ENCODE measurements at regions not wholly inside any gene's neighbourhood (a gene's known extent, or its start where the extent isn't known, plus 50 kb on each side); places are given as distances from the start of the nearest gene placed in this dataset.

DNA sequence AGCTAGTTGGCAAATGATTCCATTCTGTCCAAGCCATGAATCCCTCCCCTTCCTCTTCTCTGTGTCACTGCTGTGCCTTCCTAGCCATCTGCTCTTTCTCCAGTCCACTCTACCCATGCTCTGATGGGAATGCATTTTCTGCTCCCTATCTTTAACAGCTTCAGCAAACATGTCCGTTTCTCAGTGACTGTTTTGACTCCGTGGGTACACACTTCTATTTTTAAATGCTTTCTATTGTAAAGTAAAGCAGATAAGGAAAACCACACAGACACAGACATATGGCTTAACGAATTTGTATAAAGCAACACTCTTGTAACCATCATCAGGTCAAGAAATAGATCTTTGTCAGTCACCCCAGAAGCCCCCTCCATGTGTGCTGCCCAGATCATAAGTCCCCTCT, 72.4 kb upstream of the KLHL13 start:
- H3K27ac ChIP-seq (ENCODE audit: low read depth in 1 of 2, low read length in 1 of 2) = no peak overlapping the region
- DNase-seq (no peak), ATAC-seq (ENCODE audit: insufficient read depth, low FRiP score) (no peak)
- H3K27me3 ChIP-seq (ENCODE audit: control insufficient read depth in 3 of 3, insufficient read depth in 3 of 3, low read length in 2 of 3) = peaks cover 0 to 27% (median 20%) of the 10 kb centered on the region in 3 donors
- peaks cover 0 to 2% (median 0%) of the 10 kb centered on the region in 4 donors for H3K9me3 ChIP-seq (ENCODE audit: control insufficient read depth in 4 of 4, insufficient read depth in 3 of 4, low read length in 3 of 4)
- no peak overlapping the region for H3K4me3 ChIP-seq
- H3K36me3 ChIP-seq (ENCODE audit: control insufficient read depth in 4 of 4, insufficient read depth in 4 of 4, low read length in 4 of 4) = no peaks in the 10 kb centered on the region
- no peak overlapping the region for H3K9ac ChIP-seq (ENCODE audit: insufficient read depth in 1 of 2, low read length in 2 of 2)
- WGBS, 2 donors = 7% methylated on average over 3 of the region's 3 CpGs
- no peaks in the 10 kb centered on the region for H3K4me1 ChIP-seq (ENCODE audit: control insufficient read depth in 5 of 5, insufficient read depth in 5 of 5, low read length in 5 of 5)
- TF ChIP-seq, protein P1, sequence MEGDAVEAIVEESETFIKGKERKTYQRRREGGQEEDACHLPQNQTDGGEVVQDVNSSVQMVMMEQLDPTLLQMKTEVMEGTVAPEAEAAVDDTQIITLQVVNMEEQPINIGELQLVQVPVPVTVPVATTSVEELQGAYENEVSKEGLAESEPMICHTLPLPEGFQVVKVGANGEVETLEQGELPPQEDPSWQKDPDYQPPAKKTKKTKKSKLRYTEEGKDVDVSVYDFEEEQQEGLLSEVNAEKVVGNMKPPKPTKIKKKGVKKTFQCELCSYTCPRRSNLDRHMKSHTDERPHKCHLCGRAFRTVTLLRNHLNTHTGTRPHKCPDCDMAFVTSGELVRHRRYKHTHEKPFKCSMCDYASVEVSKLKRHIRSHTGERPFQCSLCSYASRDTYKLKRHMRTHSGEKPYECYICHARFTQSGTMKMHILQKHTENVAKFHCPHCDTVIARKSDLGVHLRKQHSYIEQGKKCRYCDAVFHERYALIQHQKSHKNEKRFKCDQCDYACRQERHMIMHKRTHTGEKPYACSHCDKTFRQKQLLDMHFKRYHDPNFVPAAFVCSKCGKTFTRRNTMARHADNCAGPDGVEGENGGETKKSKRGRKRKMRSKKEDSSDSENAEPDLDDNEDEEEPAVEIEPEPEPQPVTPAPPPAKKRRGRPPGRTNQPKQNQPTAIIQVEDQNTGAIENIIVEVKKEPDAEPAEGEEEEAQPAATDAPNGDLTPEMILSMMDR (IDR thresholded peaks at IDR 0.05; ENCODE audit: control extremely low read depth, extremely low read depth) = no peak

GRCh38 chrX:118189628-118190027, 73.0 kb upstream of the KLHL13 start:
- peaks cover 0 to 29% (median 20%) of the 10 kb centered on the region in 3 donors for H3K27me3 ChIP-seq (ENCODE audit: control insufficient read depth in 3 of 3, insufficient read depth in 3 of 3, low read length in 2 of 3)
- no peaks in the 10 kb centered on the region for H3K4me1 ChIP-seq (ENCODE audit: control insufficient read depth in 5 of 5, insufficient read depth in 5 of 5, low read length in 5 of 5)
- H3K36me3 ChIP-seq (ENCODE audit: control insufficient read depth in 4 of 4, insufficient read depth in 4 of 4, low read length in 4 of 4) = no peaks in the 10 kb centered on the region
- ATAC-seq (ENCODE audit: insufficient read depth, low FRiP score) = no peak
- DNase-seq = no peak
- H3K9ac ChIP-seq (ENCODE audit: insufficient read depth in 1 of 2, low read length in 2 of 2) = no peak overlapping the region
- 40 to 59% methylated on average over 3 of the region's 3 CpGs for WGBS, 2 donors
- no peak overlapping the region for H3K4me3 ChIP-seq
- peaks cover 0 to 2% (median 0%) of the 10 kb centered on the region in 4 donors for H3K9me3 ChIP-seq (ENCODE audit: control insufficient read depth in 4 of 4, insufficient read depth in 3 of 4, low read length in 3 of 4)
- no peak overlapping the region for H3K27ac ChIP-seq (ENCODE audit: low read depth in 1 of 2, low read length in 1 of 2)
- TF ChIP-seq, protein P1 (IDR thresholded peaks at IDR 0.05; ENCODE audit: control extremely low read depth, extremely low read depth) = no peak

GRCh38 chrX:118197730-118198129, 81.1 kb upstream of the KLHL13 start:
- H3K36me3 ChIP-seq (ENCODE audit: control insufficient read depth in 4 of 4, insufficient read depth in 4 of 4, low read length in 4 of 4) = no peaks in the 10 kb centered on the region
- no peaks in the 10 kb centered on the region for H3K4me1 ChIP-seq (ENCODE audit: control insufficient read depth in 5 of 5, insufficient read depth in 5 of 5, low read length in 5 of 5)
- DNase-seq (no peak), ATAC-seq (ENCODE audit: insufficient read depth, low FRiP score) (no peak)
- peaks cover 0 to 2% (median 0%) of the 10 kb centered on the region in 4 donors for H3K9me3 ChIP-seq (ENCODE audit: control insufficient read depth in 4 of 4, insufficient read depth in 3 of 4, low read length in 3 of 4)
- TF ChIP-seq, protein P1 (IDR thresholded peaks at IDR 0.05; ENCODE audit: control extremely low read depth, extremely low read depth) = no peak
- H3K27me3 ChIP-seq (ENCODE audit: control insufficient read depth in 3 of 3, insufficient read depth in 3 of 3, low read length in 2 of 3) = peaks cover 0 to 28% (median 14%) of the 10 kb centered on the region in 3 donors
- H3K27ac ChIP-seq (ENCODE audit: low read depth in 1 of 2, low read length in 1 of 2) = no peak overlapping the region
- H3K9ac ChIP-seq (ENCODE audit: insufficient read depth in 1 of 2, low read length in 2 of 2) = no peak overlapping the region
- no peak overlapping the region for H3K4me3 ChIP-seq
- 59 to 82% methylated on average over 1 of the region's 1 CpG for WGBS, 2 donors

DNA sequence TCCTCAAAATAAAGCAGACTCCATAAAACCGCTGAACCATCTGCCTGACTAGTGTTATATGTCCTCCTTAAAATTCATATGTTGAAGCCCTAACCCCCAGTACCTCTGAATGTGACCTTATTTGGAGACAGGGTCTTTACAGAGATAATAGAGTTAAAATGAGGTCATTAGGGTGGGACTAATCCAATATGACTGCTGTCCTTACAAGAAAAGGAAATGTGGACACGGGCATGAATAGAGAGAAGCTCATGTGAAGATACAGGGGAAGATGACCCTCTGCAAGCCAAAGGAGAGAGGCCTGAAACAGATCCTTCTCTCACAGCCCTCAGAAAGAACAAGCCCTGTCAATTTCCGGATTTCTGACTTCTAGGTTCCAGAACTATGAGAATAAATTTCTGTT, 82.0 kb upstream of the KLHL13 start:
- no peak overlapping the region for H3K9ac ChIP-seq (ENCODE audit: insufficient read depth in 1 of 2, low read length in 2 of 2)
- no peak overlapping the region for H3K27ac ChIP-seq (ENCODE audit: low read depth in 1 of 2, low read length in 1 of 2)
- DNase-seq (no peak), ATAC-seq (ENCODE audit: insufficient read depth, low FRiP score) (no peak)
- no peaks in the 10 kb centered on the region for H3K4me1 ChIP-seq (ENCODE audit: control insufficient read depth in 5 of 5, insufficient read depth in 5 of 5, low read length in 5 of 5)
- H3K27me3 ChIP-seq (ENCODE audit: control insufficient read depth in 3 of 3, insufficient read depth in 3 of 3, low read length in 2 of 3) = peaks cover 0 to 30% (median 14%) of the 10 kb centered on the region in 3 donors
- TF ChIP-seq, protein P1 (IDR thresholded peaks at IDR 0.05; ENCODE audit: control extremely low read depth, extremely low read depth) = no peak
- no peak overlapping the region for H3K4me3 ChIP-seq
- H3K36me3 ChIP-seq (ENCODE audit: control insufficient read depth in 4 of 4, insufficient read depth in 4 of 4, low read length in 4 of 4) = no peaks in the 10 kb centered on the region
- peaks cover 0 to 2% (median 0%) of the 10 kb centered on the region in 4 donors for H3K9me3 ChIP-seq (ENCODE audit: control insufficient read depth in 4 of 4, insufficient read depth in 3 of 4, low read length in 3 of 4)
- WGBS, 2 donors = 53 to 85% methylated on average over 3 of the region's 3 CpGs

Measured in lung (tissue), 11 donors.